Heart left ventricle (tissue), 16 donors: ENCODE measurements at regions not wholly inside any gene's neighbourhood (a gene's known extent, or its start where the extent isn't known, plus 50 kb on each side); places are given as distances from the start of the nearest gene placed in this dataset.
A peak's percentile ranks its signal among the peaks of the same experiment; 100 is the strongest.

ENCODE experiments used
- ATAC-seq, 4 donors: fragments of 200-7000 bp; cut with Tn5 transposase; one replicate each; pipeline ENCODE4 v1.9.1; 2020 to 2022; ENCODE audit warnings: moderate library complexity in 4 of 4, mild to moderate bottlenecking in 3 of 4, moderate number of reproducible peaks in 1 of 4
- DNase-seq, 5 donors: peaks; one replicate each; pipeline ENCODE4 v3.0.0-alpha.2; 2020
- H3K27ac ChIP-seq, 12 donors: fragments of 200-600 bp; sonication (generic) in 4 of 12; one replicate each; pipeline versions ENCODE4 v1.5.0 to v1.8.0; 2016 to 2022; ENCODE audit warnings: mild to moderate bottlenecking in 2 of 12
- H3K27me3 ChIP-seq, 9 donors: fragments of 200-600 bp; sonication (generic) in 2 of 9; one replicate each; pipeline versions ENCODE4 v1.5.1 to v1.8.0; 2016 to 2022; ENCODE audit warnings: mild to moderate bottlenecking in 3 of 9
- H3K36me3 ChIP-seq, 9 donors: fragments of 200-600 bp; sonication (generic) in 2 of 9; one replicate each; pipeline versions ENCODE4 v1.5.0 to v1.8.0; 2018 to 2022; ENCODE audit warnings: mild to moderate bottlenecking in 2 of 9
- H3K4me1 ChIP-seq, 12 donors: fragments of 200-600 bp; sonication (generic) in 4 of 12; one replicate each; pipeline versions ENCODE4 v1.5.0 to v1.8.0; 2016 to 2022; ENCODE audit warnings: mild to moderate bottlenecking in 3 of 12
- H3K4me3 ChIP-seq, 12 donors: fragments of 200-600 bp; sonication (generic) in 4 of 12; one replicate each; pipeline versions ENCODE4 v1.5.0 to v1.8.0; 2017 to 2022; ENCODE audit warnings: mild to moderate bottlenecking in 9 of 12, moderate library complexity in 4 of 12
- H3K9me3 ChIP-seq, 12 donors: fragments of 200-600 bp; sonication (generic) in 4 of 12; one replicate each; pipeline versions ENCODE4 v1.5.0 to v1.8.0; 2016 to 2022; ENCODE audit warnings: mild to moderate bottlenecking in 1 of 12
- CTCF ChIP-seq, 12 donors: fragments of 200-600 bp; sonication (generic) in 4 of 12; IDR thresholded peaks; one replicate each; pipeline versions ENCODE4 v1.5.0 to v1.8.0; 2018 to 2022; ENCODE audit warnings: antibody characterized with exemption in 12 of 12, mild to moderate bottlenecking in 5 of 12
- POLR2A ChIP-seq, 2 donors: fragments of 450-650 bp; IDR thresholded peaks; one replicate each; pipeline ENCODE4 v1.6.1; 2017; ENCODE audit warnings: antibody characterized with exemption in 2 of 2, mild to moderate bottlenecking in 2 of 2, moderate library complexity in 2 of 2
- WGBS, 4 donors: extraction: QIAGEN DNeasy Blood & Tissue Kit in 2 of 4; methylation state at CpG; one replicate each; pipeline versions ENCODE4 v1.1.5 to v1.1.7; 2013 to 2018; 5-methylcytosine and 5-hydroxymethylcytosine counted together
- intact Hi-C, 10 donors: fragments of 100-400 bp; cut with DNase I; formaldehyde crosslinking; loops; one replicate each; pipeline versions ENCODE4 v1.11.1 to v1.14.2; 2022
- donor health status: ischemic (EF 13 %, LVEDD 7.1; RV severe dilation, severe dysfunction).
- donor health status: healthy with polysubstance abuse.
- donor health status: DM: no; HTN: yes; CAD: no.
- donor health status: DM: no; HTN: no; CAD: no.
- donor health status: ischemic (EF 25% LVEDD 6.9; RV normal size, moderate dysfunction).
- donor health status: ischemic (EF 25% LVEDD 5.7; RV mildly dilated, moderate dysfunction).
- donor health status: healthy.
- donor health status: DM: yes; HTN: yes; CAD: no.
- donor health status: ischemic (EF 35%, LVEDD 5.7; RV mildly dilated, moderate dysfunction).
- donor health status: nonischemic (EF 11% LVEDD 7.7; RV severe dilation, severe dysfunction).
- donor health status: DM: yes; HTN: yes; CAD: no.
- donor health status: PGD.
- donor health status: ischemic (EF 29% LVEDD 5.4; RV normal size, mild dysfunction).
- donor health status: nonischemic (EF 23%, LVEDD 6.1; RV moderate dilation, normal function).

DNA sequence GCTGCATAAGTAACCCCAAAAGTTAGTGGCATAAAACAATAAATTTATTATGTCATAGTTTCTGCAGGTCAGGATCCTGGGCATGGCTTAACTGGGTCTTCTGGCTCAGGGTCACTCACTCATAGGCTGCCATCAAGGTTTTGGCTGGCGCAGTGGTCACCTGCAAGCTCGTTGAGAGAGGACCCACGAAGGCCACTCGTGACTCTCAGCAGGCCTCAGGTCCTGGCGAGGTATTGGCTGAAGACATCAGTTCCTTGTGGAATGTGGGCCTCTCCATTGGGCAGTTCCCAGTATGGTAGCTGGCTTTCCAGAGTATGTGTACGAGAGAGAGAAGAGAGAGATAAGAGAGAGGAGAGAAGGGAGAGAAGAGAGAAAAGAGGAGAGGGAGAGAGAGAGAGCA, 138.3 kb upstream of the KLF14 start:
- Histone ChIP-seq H3K36me3 (peaks cover 3 to 93% (median 79%) of the 10 kb centered on the region in 9 donors), H3K9me3 (no peaks in the 10 kb centered on the region), H3K4me3 (no peak overlapping the region), H3K4me1 (peaks cover 0 to 29% (median 13%) of the 10 kb centered on the region in 12 donors), H3K27me3 (no peaks in the 10 kb centered on the region), H3K27ac (no peak overlapping the region)
- TF ChIP-seq CTCF (IDR thresholded peaks at IDR 0.05): no peak
- no peak for TF ChIP-seq POLR2A (IDR thresholded peaks at IDR 0.05)
- intact Hi-C loops: no loop called here
- DNase-seq (no peak), ATAC-seq (no peak)
- 79 to 87% (median 84%) methylated on average over 6 of the region's 6 CpGs for WGBS, 4 donors

DNA sequence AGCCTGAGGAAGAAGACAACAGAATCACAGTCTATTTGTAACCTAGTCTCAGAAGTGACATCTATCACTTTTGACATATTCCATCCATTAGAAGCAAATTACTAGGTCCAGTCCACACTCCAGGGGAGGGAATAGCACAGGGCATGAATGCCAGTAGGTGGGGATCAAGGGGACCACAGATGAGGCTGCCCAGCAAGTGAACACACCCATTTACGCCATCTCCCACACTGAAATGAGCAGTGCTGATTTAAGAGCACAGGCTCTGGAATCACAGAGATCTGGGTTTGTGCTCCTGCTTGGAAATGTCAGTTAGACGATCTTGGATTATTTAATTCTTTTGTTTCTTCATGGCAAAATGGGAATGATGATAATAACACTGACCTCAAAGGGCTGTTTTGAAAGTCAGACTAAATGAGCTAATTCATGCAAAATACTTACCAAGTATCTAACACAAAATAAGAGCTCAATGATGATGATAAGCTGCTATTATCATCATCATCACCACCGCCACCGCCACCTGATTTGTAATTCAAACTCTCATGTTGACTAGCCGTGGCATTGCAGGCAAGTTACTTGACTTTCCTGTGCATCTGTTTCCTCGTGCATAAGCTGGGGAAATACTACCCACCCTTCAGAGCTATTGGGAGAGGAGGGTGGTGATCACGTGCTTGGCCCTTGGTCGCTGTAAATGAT, 138.9 kb upstream of the KLF14 start:
- H3K27me3 ChIP-seq: no peaks in the 10 kb centered on the region
- WGBS, 4 donors: 77 to 88% (median 85%) methylated on average over 8 of the region's 8 CpGs
- no peaks in the 10 kb centered on the region for H3K9me3 ChIP-seq
- intact Hi-C loops: no loop called here
- H3K4me3 ChIP-seq: no peak overlapping the region
- no peak overlapping the region for H3K27ac ChIP-seq
- H3K36me3 ChIP-seq: peaks cover 3 to 93% (median 80%) of the 10 kb centered on the region in 9 donors
- ATAC-seq (no peak), DNase-seq (no peak)
- H3K4me1 ChIP-seq: peaks cover 0 to 26% (median 8%) of the 10 kb centered on the region in 12 donors
- TF ChIP-seq POLR2A (IDR thresholded peaks at IDR 0.05): no peak
- no peak for TF ChIP-seq CTCF (IDR thresholded peaks at IDR 0.05)

DNA sequence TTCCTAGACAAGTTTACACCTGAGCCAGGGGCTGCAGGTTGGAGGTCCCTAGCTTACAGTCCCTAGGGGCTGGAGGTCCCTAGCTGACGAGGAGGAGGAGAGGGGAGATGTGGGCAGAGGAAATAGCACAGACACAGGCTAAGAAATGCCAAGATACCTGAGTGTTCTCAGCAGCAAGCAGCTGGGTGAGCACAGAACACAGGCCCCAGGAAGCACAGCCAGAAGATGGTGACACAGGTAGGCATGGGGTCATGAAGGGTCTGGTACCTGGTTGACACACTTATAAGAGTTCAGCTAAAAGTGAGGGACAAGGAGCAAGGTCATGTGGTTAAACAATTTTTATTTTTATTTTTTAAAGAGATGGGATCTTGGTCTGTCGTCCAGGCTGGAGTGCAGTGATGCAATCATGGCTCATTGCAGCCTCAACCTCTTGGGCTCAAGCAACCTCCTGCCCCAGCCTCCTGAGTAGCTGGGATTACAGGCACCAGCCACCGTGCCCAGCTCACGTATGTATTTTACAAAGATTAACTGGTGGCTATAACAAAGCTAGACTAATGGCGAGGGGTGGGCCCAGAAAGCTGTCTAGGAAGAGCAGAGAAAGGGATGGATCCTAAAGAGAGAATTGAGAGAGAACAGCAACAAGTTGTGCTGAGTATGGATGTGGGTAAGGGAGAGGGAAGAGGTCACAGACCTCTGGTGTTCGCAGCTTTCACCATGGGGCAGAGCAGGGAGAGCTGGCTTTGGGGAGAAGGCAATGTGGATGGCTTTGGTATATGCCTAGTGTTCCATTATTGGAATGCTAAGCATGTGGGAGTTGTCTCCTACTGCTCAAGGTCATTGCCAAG, 140.3 kb upstream of the KLF14 start:
- intact Hi-C loops: no loop called here
- ATAC-seq: peak in 2 of 4 donors; percentile 27 to 36

More for the DNA sequence above, 140.3 kb upstream of the KLF14 start:
- H3K4me3 ChIP-seq: no peak overlapping the region
- peaks cover 3 to 95% (median 80%) of the 10 kb centered on the region in 9 donors for H3K36me3 ChIP-seq
- 86 to 93% (median 92%) methylated on average over 6 of the region's 6 CpGs for WGBS, 4 donors
- no peaks in the 10 kb centered on the region for H3K9me3 ChIP-seq
- H3K27ac ChIP-seq: peak overlapping the region in 2 of 12 donors; percentile 14 to 17
- H3K4me1 ChIP-seq: peaks cover 0 to 29% (median 10%) of the 10 kb centered on the region in 12 donors
- no peaks in the 10 kb centered on the region for H3K27me3 ChIP-seq
- DNase-seq: no peak
- TF ChIP-seq CTCF (IDR thresholded peaks at IDR 0.05): no peak
- TF ChIP-seq POLR2A (IDR thresholded peaks at IDR 0.05): no peak
